GM19324 (cell line): ENCODE measurements at regions not wholly inside any gene's neighbourhood (a gene's known extent, or its start where the extent isn't known, plus 50 kb on each side); places are given as distances from the start of the nearest gene placed in this dataset.
A peak's percentile ranks its signal among the peaks of the same experiment; 100 is the strongest.

Experiments
- ATAC-seq: cut with Tn5 transposase; IDR thresholded peaks from one replicate; pipeline ENCODE4 v1.9.1; 2021; ENCODE audit warnings: mild to moderate bottlenecking, moderate library complexity; ENCODE audit not compliant: unreplicated experiment, low FRiP score

- ATAC-seq: peak; percentile 59
Measured at GRCh38 chr3:39000008-39000450, 51.7 kb downstream of the SCN11A start.

DNA sequence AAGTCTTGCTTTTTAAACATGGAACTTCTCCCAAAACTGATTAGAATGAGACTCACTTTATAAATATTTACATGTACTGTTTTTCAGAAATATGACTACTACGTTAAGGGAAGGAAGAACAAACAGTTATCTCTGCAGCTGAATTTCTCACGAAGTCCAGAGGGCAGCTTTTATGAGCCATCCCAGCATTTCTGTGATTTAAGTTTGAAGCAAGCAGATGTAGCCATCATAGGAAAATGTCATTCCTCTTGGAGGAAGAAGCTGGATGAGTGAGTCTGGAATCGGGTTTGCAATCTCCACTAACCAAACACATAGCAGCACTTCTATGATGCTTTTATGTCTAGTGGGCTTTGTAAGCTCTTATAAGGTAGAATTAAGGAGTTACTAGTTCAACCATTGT lies 53.7 kb downstream of the SCN11A start:
- ATAC-seq: no peak

- ATAC-seq: no peak
Measured at GRCh38 chr3:38996193-38996592, 55.6 kb downstream of the SCN11A start.

- ATAC-seq: no peak
Measured at GRCh38 chr3:38994251-38994650, 57.5 kb downstream of the SCN11A start.

GRCh38 chr3:38992117-38992760 lies 59.5 kb downstream of the SCN11A start:
- ATAC-seq: no peak

GRCh38 chr3:38990621-38991020 lies 61.1 kb downstream of the SCN11A start:
- ATAC-seq: no peak

- ATAC-seq: no peak
Measured at GRCh38 chr3:38989917-38990510, 61.7 kb downstream of the SCN11A start.

DNA sequence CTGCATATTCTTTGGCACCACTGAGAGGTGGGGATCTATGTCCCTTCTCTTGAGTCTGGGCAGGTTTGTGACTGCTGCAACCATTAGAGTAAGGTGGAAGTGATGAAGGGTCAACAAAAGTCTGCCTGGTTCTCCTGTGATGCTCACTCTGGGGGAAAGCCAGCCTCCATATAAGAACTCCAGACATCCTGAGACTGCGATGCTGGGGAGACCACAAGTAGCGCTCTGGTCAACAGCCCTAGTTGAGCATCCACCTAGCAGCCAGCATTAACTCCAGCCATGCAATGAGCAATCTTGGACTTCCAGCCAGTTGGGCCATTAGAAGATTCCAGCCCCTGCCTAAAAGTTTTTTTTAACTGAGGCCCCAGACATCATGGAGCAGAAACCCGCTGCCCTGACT lies 62.8 kb downstream of the SCN11A start:
- ATAC-seq: no peak

GRCh38 chr3:38987456-38987855 lies 64.3 kb downstream of the SCN11A start:
- ATAC-seq: no peak

DNA sequence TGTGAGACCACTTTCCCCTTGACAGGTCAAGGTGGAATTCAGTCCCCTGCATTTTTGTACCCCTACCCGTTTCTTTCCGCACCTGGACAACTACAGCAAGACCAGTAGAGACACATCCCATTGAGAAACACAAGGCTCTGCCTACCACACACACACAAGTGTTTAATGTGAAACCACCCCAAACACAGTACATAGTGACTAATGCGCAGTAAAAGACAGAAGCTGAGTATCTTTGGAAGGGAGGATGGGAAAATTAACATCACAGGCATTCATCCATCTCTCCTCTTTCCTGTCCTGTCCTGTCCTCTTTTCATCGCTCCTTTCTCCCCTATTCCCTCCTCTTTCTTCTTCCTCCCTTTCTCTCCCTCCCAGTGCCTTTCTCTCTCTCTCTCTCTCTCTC lies 64.8 kb downstream of the SCN11A start:
- no peak for ATAC-seq

DNA sequence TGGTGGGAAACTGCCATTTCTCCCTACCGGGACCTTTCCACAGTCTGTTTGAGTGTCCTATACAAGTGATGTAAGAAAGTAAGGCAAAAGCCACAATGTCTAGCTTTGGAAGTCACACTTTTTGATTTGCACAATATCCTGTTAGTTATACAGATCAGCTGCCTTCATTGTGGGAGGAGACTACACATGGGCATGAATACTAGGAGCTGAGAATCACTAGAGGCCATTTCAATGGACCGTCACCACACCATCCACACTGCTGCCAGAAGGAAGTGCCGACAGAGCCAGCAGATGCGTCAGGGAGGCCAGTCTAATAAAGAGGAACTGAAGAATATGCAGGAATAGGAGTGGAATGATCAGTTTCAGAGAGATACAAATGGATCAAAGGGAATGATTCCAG lies 65.8 kb downstream of the SCN11A start:
- no peak for ATAC-seq

DNA sequence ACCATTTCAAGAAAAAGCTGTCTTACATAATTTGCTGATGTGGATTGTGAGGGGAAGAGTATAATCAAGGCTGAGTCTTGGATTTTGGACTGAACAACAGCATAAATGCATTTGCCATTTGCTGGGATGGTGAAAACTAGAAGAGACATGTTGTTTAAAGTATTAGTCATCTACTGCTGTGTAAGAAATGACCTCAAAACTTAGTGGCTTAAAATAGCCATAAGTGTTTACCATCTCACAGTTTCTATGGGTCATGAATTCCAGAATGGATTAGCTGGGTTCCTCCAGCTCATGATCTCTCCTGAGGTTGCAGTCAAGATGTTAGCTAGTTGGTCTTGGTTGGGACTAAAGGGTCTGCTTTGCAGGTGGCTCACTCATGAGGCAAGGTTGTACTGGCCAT lies 66.2 kb downstream of the SCN11A start:
- no peak for ATAC-seq

DNA sequence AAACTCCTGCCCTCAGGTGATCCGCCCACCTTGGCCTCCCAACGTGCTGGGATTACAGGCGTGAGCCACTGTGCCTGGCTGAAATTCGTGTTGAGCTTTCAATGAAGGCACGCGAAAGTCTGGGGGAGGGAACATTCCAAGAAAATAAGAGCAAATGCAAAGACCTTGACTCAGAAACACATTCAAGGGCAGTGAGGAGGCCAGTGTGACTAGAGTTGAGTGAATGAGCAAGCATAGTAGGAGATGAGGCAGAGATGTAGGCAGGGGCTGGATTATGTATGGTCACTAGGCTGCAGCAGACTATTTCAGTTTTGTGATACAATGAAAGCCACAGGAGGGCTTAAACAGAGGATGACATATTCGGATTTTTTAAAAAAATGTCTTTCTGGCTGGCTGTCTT lies 67.0 kb downstream of the SCN11A start:
- ATAC-seq: no peak

DNA sequence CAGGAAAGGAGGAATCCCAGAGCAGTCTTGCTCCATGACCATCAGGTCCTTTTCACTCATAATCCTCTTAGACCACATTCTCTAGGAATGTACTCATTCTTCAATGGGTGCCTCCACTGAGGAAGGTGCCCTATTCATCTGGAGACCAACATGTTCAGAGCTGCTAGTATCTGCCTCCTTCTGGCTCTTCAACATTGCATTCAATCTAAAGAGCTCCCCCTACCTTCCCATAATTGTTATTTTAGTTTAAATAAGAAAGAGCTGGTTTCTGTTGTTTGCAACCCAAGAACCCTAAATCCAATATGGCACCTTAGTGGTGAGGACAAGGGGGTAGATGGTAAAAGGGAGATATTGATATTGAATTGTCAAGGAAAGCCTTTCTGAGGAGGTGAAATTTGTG lies 67.6 kb downstream of the SCN11A start:
- ATAC-seq: no peak

DNA sequence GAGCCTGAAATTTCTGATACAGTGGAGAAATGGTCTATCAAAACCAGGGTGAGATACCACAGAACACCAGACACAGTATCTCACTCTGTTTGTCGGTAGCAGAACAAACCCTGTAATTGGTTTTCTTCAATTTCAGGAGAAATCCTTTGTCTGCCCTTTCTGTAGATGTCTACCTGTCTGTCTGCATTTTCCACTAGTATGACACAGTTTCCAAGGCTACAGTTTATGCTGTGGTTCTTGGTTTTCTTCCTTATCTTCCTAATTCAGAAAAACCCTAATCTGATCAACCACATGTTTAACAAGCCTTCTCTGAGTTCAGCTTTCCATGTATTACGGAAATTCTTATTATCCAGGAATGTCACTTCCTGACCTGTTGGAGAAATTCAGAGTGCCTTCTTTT lies 70.8 kb downstream of the SCN11A start:
- no peak for ATAC-seq

- no peak for ATAC-seq
Measured at GRCh38 chr3:38978729-38979128, 73.0 kb downstream of the SCN11A start.

DNA sequence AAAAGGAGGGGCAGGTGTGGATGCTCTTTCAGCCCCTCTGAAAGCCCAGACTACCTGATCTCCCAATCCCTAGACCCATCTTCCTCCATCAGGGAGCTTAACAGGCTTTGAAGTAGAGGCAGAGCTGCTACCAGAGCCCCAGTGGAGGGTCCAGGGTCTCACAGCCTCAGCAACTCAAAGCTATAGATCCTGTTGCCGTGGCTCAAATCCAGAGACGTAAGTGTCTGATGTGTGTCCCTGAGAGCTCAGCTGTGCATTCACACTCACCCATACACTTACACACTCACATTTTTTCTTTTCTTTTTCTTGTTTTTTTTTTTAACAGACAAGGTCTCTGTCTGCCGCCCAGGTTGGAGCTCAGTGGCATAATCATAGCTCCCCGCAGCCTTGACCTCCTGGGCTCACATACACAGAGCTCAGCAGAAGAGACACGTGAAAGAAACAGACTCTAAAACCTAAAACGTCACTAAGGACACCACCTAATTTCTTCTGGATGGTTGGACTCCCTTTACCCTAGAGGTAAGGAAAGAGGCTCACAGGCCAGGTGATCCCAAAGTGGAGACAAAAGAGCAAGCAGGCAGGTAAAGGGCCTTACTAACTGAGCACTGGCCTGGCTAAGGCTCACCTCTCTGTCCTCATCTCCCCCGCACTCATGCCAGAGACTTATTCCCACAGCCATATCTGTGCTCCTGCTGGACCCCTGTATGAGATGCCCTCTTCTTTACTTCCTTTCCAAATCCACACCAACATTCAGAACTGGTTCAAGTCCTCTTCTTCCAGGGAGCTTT lies 80.7 kb downstream of the SCN11A start:
- no peak for ATAC-seq

- ATAC-seq: no peak
Measured at GRCh38 chr3:38969317-38970235, 82.2 kb downstream of the SCN11A start.

GRCh38 chr3:38968891-38969290 lies 82.9 kb downstream of the SCN11A start:
- ATAC-seq: no peak

GRCh38 chr3:38968403-38968802 lies 83.3 kb downstream of the SCN11A start:
- no peak for ATAC-seq

DNA sequence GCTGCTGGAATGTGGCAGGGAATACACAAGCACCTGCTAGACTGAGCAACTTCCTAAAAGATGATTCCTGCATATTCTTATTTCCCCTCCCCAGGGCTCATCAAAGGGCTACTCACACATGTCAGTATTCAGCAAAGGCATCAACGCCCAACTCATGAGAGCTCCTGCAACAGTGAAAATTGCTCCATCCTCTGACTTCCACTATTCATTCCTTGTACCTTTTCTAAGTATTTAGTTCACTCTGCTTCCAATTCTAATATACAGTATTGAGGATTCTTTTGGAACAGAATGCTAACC lies 84.1 kb downstream of the SCN11A start:
- ATAC-seq: no peak
